Uterus (tissue), 3 donors: ENCODE measurements at regions not wholly inside any gene's neighbourhood (a gene's known extent, or its start where the extent isn't known, plus 50 kb on each side); places are given as distances from the start of the nearest gene placed in this dataset.

Experiments
- DNase-seq, 2 donors: peaks; one replicate each; pipeline ENCODE4 v3.0.0-alpha.2; 2019 to 2020
- H3K27ac ChIP-seq, 2 donors: fragments of 200-600 bp; sonication (generic); 1 replicate in 1 of 2; 2 replicates in 1 of 2; pipeline ENCODE4 v1.5.1; 2016 to 2018
- H3K27me3 ChIP-seq, 2 donors: fragments of 200-600 bp; sonication (generic); one replicate each; pipeline ENCODE4 v1.5.1; 2018 to 2019; ENCODE audit warnings: control low read depth in 1 of 2
- H3K36me3 ChIP-seq, 2 donors: fragments of 200-600 bp; sonication (generic); one replicate each; pipeline ENCODE4 v1.5.1; 2019; ENCODE audit warnings: control low read depth in 1 of 2
- H3K4me1 ChIP-seq, 2 donors: fragments of 200-600 bp; sonication (generic); one replicate each; pipeline ENCODE4 v1.5.1; 2018 to 2019; ENCODE audit warnings: control low read depth in 1 of 2
- H3K4me3 ChIP-seq, 2 donors: fragments of 200-600 bp; sonication (generic); 1 replicate in 1 of 2; 2 replicates in 1 of 2; pipeline ENCODE4 v1.5.1; 2018 to 2019; ENCODE audit warnings: mild to moderate bottlenecking in 1 of 2
- H3K9me3 ChIP-seq, 2 donors: fragments of 200-600 bp; sonication (generic); one replicate each; pipeline ENCODE4 v1.5.1; 2019; ENCODE audit warnings: control low read depth in 1 of 2
- CTCF ChIP-seq, 4 experiments: fragments of 200-600 bp in 2 of 4; fragments of 450-650 bp in 2 of 4; sonication (generic) in 2 of 4; IDR thresholded peaks; one replicate each; pipeline ENCODE4 v1.5.1; 2016 to 2019; ENCODE audit warnings: antibody characterized with exemption in 4 of 4, mild to moderate bottlenecking in 2 of 4, moderate library complexity in 1 of 4
- POLR2A ChIP-seq, 2 donors: fragments of 450-650 bp; IDR thresholded peaks; one replicate each; pipeline ENCODE4 v1.6.1; 2016; ENCODE audit warnings: antibody characterized with exemption in 2 of 2, mild to moderate bottlenecking in 1 of 2, moderate library complexity in 1 of 2
- intact Hi-C: fragments of 100-400 bp; cut with DNase I; formaldehyde crosslinking; loops from one replicate; pipeline ENCODE4 v1.15.1; 2023; ENCODE audit warnings: low total_unique reads
- donor health status: DM: yes; HTN: yes; CAD: no.

DNA sequence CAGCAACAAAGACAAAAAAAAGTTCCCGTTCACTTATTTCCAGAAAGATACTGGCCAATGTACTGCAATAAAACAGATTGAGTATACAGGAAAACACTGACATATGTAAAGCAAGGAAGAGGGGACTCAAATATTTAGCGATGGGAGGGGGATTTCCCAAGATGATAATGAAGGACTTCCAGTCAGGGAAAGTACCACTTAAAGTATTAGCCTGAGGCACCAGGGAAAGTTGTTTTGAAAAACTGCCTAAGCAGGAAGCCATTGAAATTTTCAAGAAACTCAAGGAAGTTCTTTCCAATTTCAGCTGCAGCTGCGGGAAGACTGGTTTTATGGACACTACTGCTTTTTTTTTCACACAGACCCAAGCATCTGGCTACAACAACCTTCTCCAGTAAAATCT lies 1007.4 kb upstream of the NOVA1 start:
- no peak overlapping the region for H3K27ac ChIP-seq
- no peak overlapping the region for H3K4me3 ChIP-seq
- H3K27me3 ChIP-seq: no peaks in the 10 kb centered on the region
- no peak for TF ChIP-seq POLR2A (IDR thresholded peaks at IDR 0.05)
- no peak for TF ChIP-seq CTCF (IDR thresholded peaks at IDR 0.05)
- intact Hi-C loops: no loop called here
- DNase-seq: no peak
- H3K36me3 ChIP-seq: no peaks in the 10 kb centered on the region
- H3K4me1 ChIP-seq: no peaks in the 10 kb centered on the region
- no peaks in the 10 kb centered on the region for H3K9me3 ChIP-seq

- TF ChIP-seq CTCF (IDR thresholded peaks at IDR 0.05): no peak
- no peak for TF ChIP-seq POLR2A (IDR thresholded peaks at IDR 0.05)
- H3K9me3 ChIP-seq: no peaks in the 10 kb centered on the region
- intact Hi-C loops: no loop called here
These were observed 1010.5 kb upstream of the NOVA1 start for GRCh38 chr14:27608377-27608776.

GRCh38 chr14:27612121-27612520 lies 1014.3 kb upstream of the NOVA1 start:
- Histone ChIP-seq H3K36me3 (no peaks in the 10 kb centered on the region), H3K27me3 (no peaks in the 10 kb centered on the region), H3K4me3 (no peak overlapping the region), H3K4me1 (no peaks in the 10 kb centered on the region), H3K27ac (no peak overlapping the region), H3K9me3 (no peaks in the 10 kb centered on the region)
- TF ChIP-seq CTCF (IDR thresholded peaks at IDR 0.05) (no peak), POLR2A (IDR thresholded peaks at IDR 0.05) (no peak)
- intact Hi-C loops: no loop called here
- DNase-seq: no peak

More at GRCh38 chr14:27608377-27608776, 1010.5 kb upstream of the NOVA1 start:
- Histone ChIP-seq H3K4me3 (no peak overlapping the region), H3K36me3 (no peaks in the 10 kb centered on the region), H3K27ac (no peak overlapping the region), H3K4me1 (no peaks in the 10 kb centered on the region), H3K27me3 (no peaks in the 10 kb centered on the region)
- DNase-seq: no peak

DNA sequence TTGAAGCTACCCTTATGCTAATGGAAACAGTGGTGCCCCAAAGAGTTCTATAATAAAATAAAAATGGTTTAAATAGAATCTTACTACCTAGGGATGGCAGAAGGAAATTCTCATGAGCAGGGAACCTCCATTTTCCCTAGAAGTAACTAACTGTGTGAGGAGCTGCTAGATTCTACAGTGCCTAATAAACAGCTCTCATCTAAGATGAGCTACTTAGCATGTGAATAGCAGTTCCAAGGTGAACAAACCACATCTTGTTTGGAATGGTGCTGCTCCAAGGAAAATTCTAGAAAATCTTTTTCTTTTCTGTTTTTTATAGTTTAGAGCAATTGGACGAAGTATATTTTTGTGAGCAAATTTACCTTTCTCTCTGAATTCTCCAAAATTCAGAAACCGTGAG lies 1015.3 kb upstream of the NOVA1 start:
- H3K9me3 ChIP-seq: no peaks in the 10 kb centered on the region
- H3K27me3 ChIP-seq: no peaks in the 10 kb centered on the region
- H3K4me1 ChIP-seq: no peaks in the 10 kb centered on the region
- H3K4me3 ChIP-seq: no peak overlapping the region
- no peaks in the 10 kb centered on the region for H3K36me3 ChIP-seq
- H3K27ac ChIP-seq: no peak overlapping the region
- no peak for DNase-seq
- TF ChIP-seq CTCF (IDR thresholded peaks at IDR 0.05) (no peak), POLR2A (IDR thresholded peaks at IDR 0.05) (no peak)
- intact Hi-C loops: no loop called here

- Histone ChIP-seq H3K4me1 (no peaks in the 10 kb centered on the region), H3K27me3 (no peaks in the 10 kb centered on the region), H3K9me3 (no peaks in the 10 kb centered on the region), H3K4me3 (no peak overlapping the region), H3K36me3 (no peaks in the 10 kb centered on the region), H3K27ac (no peak overlapping the region)
- TF ChIP-seq POLR2A (IDR thresholded peaks at IDR 0.05) (no peak), CTCF (IDR thresholded peaks at IDR 0.05) (no peak)
- intact Hi-C loops: no loop called here
- DNase-seq: no peak
These were observed 1025.9 kb upstream of the NOVA1 start for GRCh38 chr14:27623782-27624181.
